Breast epithelium (tissue), 4 donors: ENCODE measurements at regions not wholly inside any gene's neighbourhood (a gene's known extent, or its start where the extent isn't known, plus 50 kb on each side); places are given as distances from the start of the nearest gene placed in this dataset.
"Not testable (repeated sequence)": the region's sequence is repeated elsewhere in the genome, so short reads cannot be mapped to it uniquely, and the experiment has no call there.

Experiments
- DNase-seq, 2 donors: peaks; one replicate each; pipeline ENCODE4 v3.0.0-alpha.2; 2019; ENCODE audit warnings: low spot score in 2 of 2
- H3K27ac ChIP-seq, 2 donors: fragments of 200-600 bp; sonication (generic) in 1 of 2; one replicate each; pipeline ENCODE4 v1.5.1; 2016 to 2019; ENCODE audit warnings: mild to moderate bottlenecking in 1 of 2
- H3K27me3 ChIP-seq, 2 donors: fragments of 200-600 bp; sonication (generic) in 1 of 2; one replicate each; pipeline versions ENCODE4 v1.5.1 to v1.6.0; 2017 to 2019; ENCODE audit warnings: control low read depth in 1 of 2, mild to moderate bottlenecking in 1 of 2
- H3K36me3 ChIP-seq: fragments of 200-600 bp; one replicate; pipeline ENCODE4 v1.5.1; 2019
- H3K4me1 ChIP-seq, 2 donors: fragments of 200-600 bp; sonication (generic); one replicate each; pipeline ENCODE4 v1.5.1; 2016 to 2019; ENCODE audit warnings: control low read depth in 1 of 2
- H3K4me3 ChIP-seq, 3 donors: fragments of 200-600 bp; sonication (generic); 1 replicate in 2 of 3; 2 replicates in 1 of 3; pipeline ENCODE4 v1.5.1; 2016 to 2019; ENCODE audit warnings: mild to moderate bottlenecking in 3 of 3, moderate library complexity in 2 of 3
- H3K9me3 ChIP-seq, 2 donors: fragments of 200-600 bp; sonication (generic) in 1 of 2; one replicate each; pipeline ENCODE4 v1.5.1; 2016 to 2019; ENCODE audit warnings: control low read depth in 1 of 2
- POLR2A ChIP-seq: fragments of 450-650 bp; IDR thresholded peaks from one replicate; pipeline ENCODE4 v1.6.1; 2016; ENCODE audit warnings: antibody characterized with exemption, mild to moderate bottlenecking, moderate library complexity
- POLR2AphosphoS5 ChIP-seq, 3 donors: sonication (generic); formaldehyde crosslinking; IDR thresholded peaks; one replicate each; pipeline ENCODE4 v1.6.1; 2017; ENCODE audit warnings: antibody characterized with exemption in 3 of 3
- intact Hi-C: fragments of 100-400 bp; cut with DNase I; formaldehyde crosslinking; loops from one replicate; pipeline ENCODE4 v1.15.1; 2023; ENCODE audit warnings: low total_unique reads
- TF ChIP-seq, protein P1 (sequence below), 3 donors: fragments of 450-650 bp; IDR thresholded peaks; one replicate each; pipeline ENCODE4 v1.5.1; 2016 to 2017; ENCODE audit warnings: antibody characterized with exemption in 3 of 3, mild to moderate bottlenecking in 3 of 3, moderate library complexity in 3 of 3

DNA sequence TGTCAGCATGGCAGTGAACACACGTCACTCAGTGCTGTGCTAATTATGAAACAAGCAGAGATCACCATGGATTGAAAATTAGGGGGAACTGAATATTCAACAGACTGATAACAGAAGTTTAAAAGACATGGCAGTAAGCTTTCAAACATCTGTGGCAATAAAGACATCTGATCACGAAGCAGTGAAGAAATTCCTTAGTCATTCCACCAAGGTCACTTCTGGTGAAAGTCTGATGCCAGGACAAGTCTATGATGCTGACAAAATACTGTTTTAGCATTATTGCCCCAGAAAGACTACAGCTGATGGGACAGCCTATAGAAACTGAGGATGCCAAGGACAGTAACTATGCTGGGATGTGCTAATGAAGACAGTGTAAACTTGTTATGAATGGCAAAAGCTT lies 126.9 kb upstream of the RBM19 start:
- Histone ChIP-seq H3K36me3 (no peaks in the 10 kb centered on the region), H3K27ac (no peak overlapping the region), H3K4me1 (no peaks in the 10 kb centered on the region), H3K27me3 (no peaks in the 10 kb centered on the region), H3K4me3 (no peak overlapping the region), H3K9me3 (peaks cover 0 to 4% of the 10 kb centered on the region in 2 donors)
- no peak for DNase-seq
- TF ChIP-seq, protein P1, sequence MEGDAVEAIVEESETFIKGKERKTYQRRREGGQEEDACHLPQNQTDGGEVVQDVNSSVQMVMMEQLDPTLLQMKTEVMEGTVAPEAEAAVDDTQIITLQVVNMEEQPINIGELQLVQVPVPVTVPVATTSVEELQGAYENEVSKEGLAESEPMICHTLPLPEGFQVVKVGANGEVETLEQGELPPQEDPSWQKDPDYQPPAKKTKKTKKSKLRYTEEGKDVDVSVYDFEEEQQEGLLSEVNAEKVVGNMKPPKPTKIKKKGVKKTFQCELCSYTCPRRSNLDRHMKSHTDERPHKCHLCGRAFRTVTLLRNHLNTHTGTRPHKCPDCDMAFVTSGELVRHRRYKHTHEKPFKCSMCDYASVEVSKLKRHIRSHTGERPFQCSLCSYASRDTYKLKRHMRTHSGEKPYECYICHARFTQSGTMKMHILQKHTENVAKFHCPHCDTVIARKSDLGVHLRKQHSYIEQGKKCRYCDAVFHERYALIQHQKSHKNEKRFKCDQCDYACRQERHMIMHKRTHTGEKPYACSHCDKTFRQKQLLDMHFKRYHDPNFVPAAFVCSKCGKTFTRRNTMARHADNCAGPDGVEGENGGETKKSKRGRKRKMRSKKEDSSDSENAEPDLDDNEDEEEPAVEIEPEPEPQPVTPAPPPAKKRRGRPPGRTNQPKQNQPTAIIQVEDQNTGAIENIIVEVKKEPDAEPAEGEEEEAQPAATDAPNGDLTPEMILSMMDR (IDR thresholded peaks at IDR 0.05): no peak
- no peak for TF ChIP-seq POLR2AphosphoS5 (IDR thresholded peaks at IDR 0.05)
- TF ChIP-seq POLR2A: no peak
- intact Hi-C loops: no loop called here

DNA sequence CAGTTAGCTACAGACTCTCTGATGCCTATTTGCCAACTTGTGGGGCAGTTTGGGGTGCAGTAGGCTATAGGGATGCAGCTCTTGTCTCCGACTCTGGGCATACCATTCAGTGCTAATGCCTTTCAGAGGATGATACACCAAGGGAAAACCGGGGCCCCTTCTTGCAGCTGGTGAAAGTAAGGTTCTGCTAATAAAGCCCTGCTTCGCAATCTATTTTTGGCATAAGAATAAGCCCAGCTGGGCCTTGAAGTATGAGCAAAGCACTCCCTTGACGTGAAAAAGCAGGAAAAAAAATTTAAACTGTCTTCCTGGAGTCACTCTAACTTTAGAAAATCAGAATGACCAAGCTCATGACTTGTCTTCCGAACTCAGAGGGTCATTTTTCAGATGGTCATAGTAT lies 124.1 kb upstream of the RBM19 start:
- no peak for DNase-seq
- H3K36me3 ChIP-seq: no peaks in the 10 kb centered on the region
- no peak overlapping the region for H3K27ac ChIP-seq
- H3K4me3 ChIP-seq: no peak overlapping the region
- no peaks in the 10 kb centered on the region for H3K4me1 ChIP-seq
- intact Hi-C loops: no loop called here
- TF ChIP-seq POLR2A (no peak), POLR2AphosphoS5 (IDR thresholded peaks at IDR 0.05) (no peak)
- TF ChIP-seq, protein P1 (IDR thresholded peaks at IDR 0.05): no peak
- H3K9me3 ChIP-seq: peaks cover 0 to 4% of the 10 kb centered on the region in 2 donors
- no peaks in the 10 kb centered on the region for H3K27me3 ChIP-seq

- Histone ChIP-seq H3K27me3 (peaks cover 0 to 19% of the 10 kb centered on the region in 2 donors), H3K27ac (no peak overlapping the region), H3K4me1 (no peaks in the 10 kb centered on the region), H3K36me3 (no peaks in the 10 kb centered on the region), H3K4me3 (no peak overlapping the region), H3K9me3 (no peaks in the 10 kb centered on the region)
- intact Hi-C loops: no loop called here
- TF ChIP-seq, protein P1 (IDR thresholded peaks at IDR 0.05): no peak
- TF ChIP-seq POLR2A: no peak
- TF ChIP-seq POLR2AphosphoS5 (IDR thresholded peaks at IDR 0.05): no peak
- DNase-seq: no peak
Measured at GRCh38 chr12:114073076-114073475, 107.0 kb upstream of the RBM19 start.

- DNase-seq: no peak
- intact Hi-C loops: no loop called here
Measured at GRCh38 chr12:114069507-114069906, 103.4 kb upstream of the RBM19 start.

DNA sequence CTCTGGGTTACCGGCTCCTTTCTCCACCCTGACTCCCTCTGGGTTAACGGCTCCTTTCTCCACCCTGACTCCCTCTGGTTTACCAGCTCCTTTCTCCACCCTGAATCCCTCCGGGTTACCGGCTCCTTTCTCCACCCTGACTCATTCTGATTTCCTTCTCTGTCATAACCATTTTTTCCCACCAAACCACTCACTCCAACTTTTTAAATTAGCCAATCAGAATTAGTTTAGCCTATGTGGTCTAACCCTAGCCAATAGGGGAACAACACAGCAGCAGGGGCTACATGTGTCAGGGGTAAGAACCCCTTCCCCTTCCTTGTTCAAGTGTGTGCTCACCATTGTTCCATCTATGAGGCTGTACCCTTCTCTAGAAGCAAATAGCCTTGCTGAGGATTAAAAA lies 98.4 kb upstream of the RBM19 start:
- Histone ChIP-seq H3K9me3 (peaks cover 0 to 24% of the 10 kb centered on the region in 2 donors), H3K36me3 (no peaks in the 10 kb centered on the region), H3K27ac (no peak overlapping the region), H3K27me3 (no peaks in the 10 kb centered on the region), H3K4me3 (no peak overlapping the region), H3K4me1 (no peaks in the 10 kb centered on the region)
- intact Hi-C loops: no loop called here
- TF ChIP-seq POLR2AphosphoS5 (IDR thresholded peaks at IDR 0.05): no peak
- TF ChIP-seq, protein P1 (IDR thresholded peaks at IDR 0.05): no peak
- no peak for TF ChIP-seq POLR2A
- DNase-seq: no peak

More at GRCh38 chr12:114069507-114069906, 103.4 kb upstream of the RBM19 start:
- TF ChIP-seq POLR2A (no peak), POLR2AphosphoS5 (IDR thresholded peaks at IDR 0.05) (no peak)
- TF ChIP-seq, protein P1 (IDR thresholded peaks at IDR 0.05): no peak
- peaks cover 0 to 12% of the 10 kb centered on the region in 2 donors for H3K27me3 ChIP-seq
- H3K27ac ChIP-seq: no peak overlapping the region
- no peaks in the 10 kb centered on the region for H3K4me1 ChIP-seq
- no peaks in the 10 kb centered on the region for H3K36me3 ChIP-seq
- H3K4me3 ChIP-seq: no peak overlapping the region
- peaks cover 0 to 8% of the 10 kb centered on the region in 2 donors for H3K9me3 ChIP-seq

- peaks cover 0 to 25% of the 10 kb centered on the region in 2 donors for H3K9me3 ChIP-seq
- H3K27me3 ChIP-seq, intact Hi-C loops, H3K4me1 ChIP-seq, H3K27ac ChIP-seq, H3K4me3 ChIP-seq, DNase-seq, H3K36me3 ChIP-seq: not testable (repeated sequence)
Measured at GRCh38 chr12:114064034-114064433, 97.9 kb upstream of the RBM19 start.
